Fibroblast of villous mesenchyme (primary cell): ENCODE measurements at regions not wholly inside any gene's neighbourhood (a gene's known extent, or its start where the extent isn't known, plus 50 kb on each side); places are given as distances from the start of the nearest gene placed in this dataset.

ENCODE experiments used
- DNase-seq: peaks from one replicate; pipeline ENCODE4 v3.0.0-alpha.2; 2010; ENCODE audit warnings: low read depth
- H3K4me3 ChIP-seq: 2 replicates; pipeline ENCODE4 v1.5.1; 2011; ENCODE audit warnings: low read depth, mild to moderate bottlenecking, low read length
- CTCF ChIP-seq: IDR thresholded peaks from 2 replicates; pipeline ENCODE4 v1.5.1; 2012; ENCODE audit warnings: low read depth, mild to moderate bottlenecking, low read length; ENCODE audit not compliant: insufficient read depth

GRCh38 chr3:65037861-65038260 is 350.1 kb upstream of the ADAMTS9 start:
- DNase-seq: no peak
- H3K4me3 ChIP-seq: no peak overlapping the region
- no peak for TF ChIP-seq CTCF

- no peak overlapping the region for H3K4me3 ChIP-seq
- DNase-seq: no peak
- no peak for TF ChIP-seq CTCF
These were observed 347.4 kb upstream of the ADAMTS9 start for GRCh38 chr3:65035246-65035645.

GRCh38 chr3:65033576-65033975 is 345.8 kb upstream of the ADAMTS9 start:
- H3K4me3 ChIP-seq: no peak overlapping the region
- no peak for DNase-seq
- no peak for TF ChIP-seq CTCF

- TF ChIP-seq CTCF: no peak
- peak; percentile 82 for DNase-seq
- no peak overlapping the region for H3K4me3 ChIP-seq
These were observed 343.2 kb upstream of the ADAMTS9 start for GRCh38 chr3:65030847-65031463.

GRCh38 chr3:65030014-65030627 is 342.3 kb upstream of the ADAMTS9 start:
- TF ChIP-seq CTCF: no peak
- H3K4me3 ChIP-seq: no peak overlapping the region
- no peak for DNase-seq

GRCh38 chr3:65029130-65029529 is 341.3 kb upstream of the ADAMTS9 start:
- no peak for DNase-seq
- H3K4me3 ChIP-seq: no peak overlapping the region
- no peak for TF ChIP-seq CTCF

- no peak for DNase-seq
These were observed 340.2 kb upstream of the ADAMTS9 start for GRCh38 chr3:65028024-65028423.

More at GRCh38 chr3:65028024-65028423, 340.2 kb upstream of the ADAMTS9 start:
- H3K4me3 ChIP-seq: no peak overlapping the region
- no peak for TF ChIP-seq CTCF
